ENCODE measurements at regions not wholly inside any gene's neighbourhood (a gene's known extent, or its start where the extent isn't known, plus 50 kb on each side); places are given as distances from the start of the nearest gene placed in this dataset.
"Not testable (repeated sequence)": the region's sequence is repeated elsewhere in the genome, so short reads cannot be mapped to it uniquely, and the experiment has no call there.

GRCh38 chr16:66043326-66043725 lies 323.2 kb upstream of the CDH5 start:
- DNase-seq: no peak

- no peak for DNase-seq
These were observed 324.1 kb upstream of the CDH5 start for GRCh38 chr16:66042341-66042740.

DNA sequence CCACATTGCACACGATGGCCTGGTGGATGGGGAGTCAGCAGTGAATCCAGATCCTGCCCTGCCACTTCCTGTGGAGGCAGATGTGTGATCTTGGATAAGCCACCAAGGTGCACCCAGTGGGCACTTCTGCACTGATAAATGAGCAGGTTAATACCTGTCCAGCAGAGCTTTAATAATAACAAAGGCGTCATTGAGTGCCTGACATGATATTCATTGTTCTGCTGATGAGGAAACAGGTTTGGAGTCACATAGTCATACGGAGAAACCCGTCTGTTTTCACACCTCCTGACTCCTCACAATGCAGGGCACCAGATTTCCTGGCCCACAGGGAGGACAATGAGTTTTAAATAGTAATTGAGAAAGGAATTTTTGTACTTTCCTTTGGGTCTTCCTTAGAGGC lies 324.6 kb upstream of the CDH5 start:
- DNase-seq: no peak

DNA sequence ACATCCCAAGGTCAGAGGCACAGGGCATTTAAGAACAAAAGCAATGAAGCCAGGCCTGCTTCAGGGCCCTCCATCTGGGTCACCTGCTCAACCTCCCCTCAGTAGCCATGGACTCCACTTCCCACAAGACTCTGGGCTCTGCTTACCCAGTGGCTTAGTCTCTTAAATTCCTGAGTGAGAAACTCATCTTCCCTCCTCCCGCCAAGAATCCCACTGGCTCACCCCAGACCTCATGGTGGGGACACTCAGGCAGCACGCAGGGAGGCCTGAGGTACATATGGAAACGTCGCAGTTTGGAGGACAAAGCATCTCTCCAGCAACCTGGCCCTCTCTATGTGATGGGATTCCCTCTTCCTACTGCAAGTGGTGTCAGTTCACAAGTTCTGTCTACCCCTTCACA lies 326.7 kb upstream of the CDH5 start:
- no peak for DNase-seq

DNA sequence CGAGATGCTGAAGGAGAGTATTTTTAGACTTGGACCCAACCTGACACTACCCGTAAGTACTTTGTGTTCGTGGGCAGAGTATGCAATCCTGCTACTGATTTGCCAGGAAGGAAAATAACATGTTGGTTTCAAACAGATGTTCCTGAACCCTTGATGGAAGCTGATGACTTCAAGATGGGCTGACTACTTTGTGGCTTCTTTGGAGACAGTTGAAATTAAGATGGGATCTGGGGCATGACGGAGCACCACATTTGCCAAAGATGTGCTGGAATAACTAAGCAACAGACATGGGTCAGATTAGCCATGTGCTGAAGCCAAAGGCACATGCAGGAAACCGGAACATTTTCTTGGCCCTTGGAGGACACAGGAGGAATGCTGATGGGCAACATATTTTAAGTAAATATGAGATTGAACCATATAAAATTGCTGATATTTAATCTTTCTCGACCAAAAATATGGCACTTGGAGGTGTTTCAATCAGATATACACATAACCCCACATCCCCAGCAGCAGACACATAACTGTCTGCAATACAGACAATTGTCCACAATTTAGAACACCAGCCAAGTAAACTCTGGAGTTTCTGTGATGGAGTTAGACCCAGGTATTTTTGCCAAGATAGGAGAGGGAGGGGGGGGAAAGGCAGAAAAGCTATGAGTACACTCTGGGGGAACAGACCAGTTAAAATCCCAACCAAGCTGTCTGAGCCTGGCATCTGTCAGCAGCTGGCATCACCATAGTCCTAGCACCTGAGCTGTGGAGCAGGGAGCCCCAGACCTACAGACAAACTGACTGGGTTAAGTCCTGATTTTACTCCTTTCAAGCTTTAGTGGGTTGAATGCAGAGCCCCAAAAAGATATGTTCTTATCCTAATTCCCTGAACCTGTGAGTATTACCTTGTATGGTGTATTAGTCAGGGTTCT lies 329.4 kb upstream of the CDH5 start:
- DNase-seq: no peak

- no peak for DNase-seq
These were observed 330.3 kb upstream of the CDH5 start for GRCh38 chr16:66036184-66036583.

DNA sequence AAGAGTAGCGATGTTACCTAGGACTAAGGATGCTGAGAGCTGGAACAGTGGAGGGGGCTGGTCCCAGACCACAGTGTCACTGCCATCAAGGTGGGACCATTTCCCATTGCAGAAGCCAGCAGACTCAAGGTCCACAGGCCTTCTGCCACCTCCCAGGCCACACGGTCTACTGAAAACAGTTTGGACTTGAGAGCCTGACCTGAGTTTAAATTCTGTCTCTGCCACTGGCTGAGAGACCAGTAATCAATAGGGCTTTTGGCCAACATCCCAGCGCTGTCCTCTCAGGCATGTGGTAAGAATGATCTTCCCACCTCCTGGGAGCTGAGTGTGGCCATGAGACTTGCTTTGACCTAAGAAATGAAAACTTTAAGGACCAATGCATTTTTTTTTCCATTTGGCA lies 331.4 kb upstream of the CDH5 start:
- no peak for DNase-seq

DNA sequence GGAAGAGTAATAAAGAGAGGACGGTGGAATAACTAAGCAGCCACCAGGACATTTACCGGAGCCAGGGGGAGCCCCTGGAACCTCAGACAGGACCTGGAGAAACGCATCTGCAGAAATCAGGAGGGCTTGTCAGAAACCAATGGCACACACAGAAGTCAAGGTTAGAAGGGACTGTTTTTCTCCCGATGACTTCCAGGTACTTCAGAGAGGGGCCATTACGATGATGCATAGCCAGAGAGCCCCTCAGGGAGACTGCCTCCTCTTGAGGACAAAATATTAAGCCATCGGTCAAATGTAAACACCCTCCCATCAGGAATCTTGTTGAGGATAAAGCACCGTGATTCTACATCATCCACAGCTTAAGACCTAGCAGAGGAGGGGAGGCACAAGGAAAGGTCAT lies 333.6 kb upstream of the CDH5 start:
- no peak for DNase-seq

GRCh38 chr16:66030036-66030435 lies 336.5 kb upstream of the CDH5 start:
- DNase-seq: no peak

GRCh38 chr16:66028510-66029216 lies 337.8 kb upstream of the CDH5 start:
- DNase-seq: no peak

GRCh38 chr16:66026787-66027330 lies 339.6 kb upstream of the CDH5 start:
- no peak for DNase-seq

GRCh38 chr16:66026211-66026610 lies 340.3 kb upstream of the CDH5 start:
- DNase-seq: no peak

DNA sequence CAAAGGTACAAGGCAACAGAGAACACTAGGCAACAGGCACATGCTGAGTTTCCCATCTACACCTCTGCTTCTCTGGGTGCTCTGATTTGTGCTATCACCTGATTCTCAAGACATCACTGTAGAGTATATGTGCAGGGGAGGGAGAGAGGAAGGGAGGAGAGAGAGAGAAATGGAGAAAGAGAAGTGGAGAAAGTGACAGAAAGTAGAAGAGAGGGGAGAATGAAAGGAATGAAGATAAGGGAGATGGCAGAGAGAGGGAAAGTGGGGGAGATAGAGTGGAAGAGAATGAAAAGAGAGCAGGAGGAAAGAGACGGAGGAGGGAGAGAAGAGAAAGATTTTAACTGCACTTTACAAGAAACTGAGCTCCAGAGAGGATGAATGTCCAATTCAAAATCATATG lies 340.7 kb upstream of the CDH5 start:
- DNase-seq: no peak

DNA sequence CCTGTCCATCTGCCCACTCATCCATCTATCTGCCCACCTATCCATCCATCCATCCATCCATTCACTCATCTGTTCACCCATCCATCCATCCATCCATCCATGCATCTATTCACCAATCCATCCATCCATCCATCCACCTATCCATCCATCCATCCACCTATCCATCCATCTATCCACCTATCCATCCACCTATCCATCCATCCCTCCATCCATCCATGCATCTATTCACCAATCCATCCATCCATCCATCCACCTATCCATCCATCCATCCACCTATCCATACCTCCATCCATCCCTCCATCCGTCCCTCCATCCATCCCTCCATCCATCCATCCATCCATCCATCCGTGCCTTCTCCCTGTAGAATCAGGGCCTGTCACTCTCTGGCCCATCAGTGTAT lies 341.9 kb upstream of the CDH5 start:
- DNase-seq: not testable (repeated sequence)

DNA sequence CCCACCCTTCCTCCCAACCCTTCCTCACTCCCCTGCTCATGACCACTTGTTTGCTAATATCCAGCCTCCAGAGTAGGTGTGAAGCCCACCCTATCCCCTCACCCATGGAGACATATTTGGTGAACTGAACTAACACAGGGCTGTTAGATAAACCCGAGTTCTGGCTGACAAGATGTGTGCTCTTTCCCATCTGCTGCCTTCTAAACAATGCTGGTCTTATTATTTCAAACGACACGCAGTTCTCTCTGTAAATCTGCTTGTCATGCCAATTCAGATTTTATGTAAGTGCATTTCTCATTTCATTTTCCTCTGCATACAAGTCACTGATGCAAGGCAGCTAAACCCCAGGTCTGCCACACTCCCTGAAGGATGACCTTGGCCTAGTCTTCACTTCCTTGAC lies 343.0 kb upstream of the CDH5 start:
- no peak for DNase-seq

- no peak for DNase-seq
These were observed 345.8 kb upstream of the CDH5 start for GRCh38 chr16:66020642-66021041.

- DNase-seq: no peak
These were observed 346.4 kb upstream of the CDH5 start for GRCh38 chr16:66020046-66020445.

DNA sequence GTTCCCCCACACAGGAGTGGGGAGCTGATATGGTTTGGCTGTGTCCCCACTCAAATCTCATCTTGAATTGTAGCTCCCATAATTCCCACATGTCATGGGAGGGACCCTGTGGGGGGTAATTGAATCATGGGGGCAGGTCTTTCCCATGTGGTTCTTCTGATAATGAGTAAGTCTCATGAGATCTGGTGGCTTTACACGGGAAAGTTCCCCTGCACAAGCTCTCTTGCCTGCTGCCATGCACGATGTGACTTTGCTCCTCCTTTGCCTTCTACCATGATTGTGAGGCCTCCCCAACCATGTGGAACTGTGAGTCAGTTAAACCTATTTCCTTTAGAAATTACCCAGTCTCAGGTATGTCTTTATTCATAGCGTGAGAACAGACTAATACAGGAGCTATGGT lies 347.0 kb upstream of the CDH5 start:
- DNase-seq: not testable (repeated sequence)

DNA sequence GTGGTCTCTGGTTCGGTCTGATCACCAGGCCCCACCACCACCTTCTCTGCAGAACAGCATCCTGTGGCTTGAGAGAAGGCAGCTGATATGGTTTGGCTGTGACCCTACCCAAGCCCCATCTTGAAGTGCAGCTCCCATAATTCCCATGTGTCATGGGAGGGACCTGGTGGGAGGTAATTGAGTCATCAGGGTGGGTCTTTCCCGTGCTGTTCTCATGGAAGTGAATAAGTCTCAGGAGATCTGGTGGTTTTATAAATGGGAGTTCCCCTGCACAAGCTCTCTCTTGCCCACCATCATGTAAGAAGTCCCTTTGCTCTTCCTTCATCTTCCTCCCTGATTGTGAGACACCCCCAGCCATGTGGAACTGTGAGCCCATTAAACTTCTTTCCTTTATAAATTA lies 352.3 kb upstream of the CDH5 start:
- no peak for DNase-seq

DNA sequence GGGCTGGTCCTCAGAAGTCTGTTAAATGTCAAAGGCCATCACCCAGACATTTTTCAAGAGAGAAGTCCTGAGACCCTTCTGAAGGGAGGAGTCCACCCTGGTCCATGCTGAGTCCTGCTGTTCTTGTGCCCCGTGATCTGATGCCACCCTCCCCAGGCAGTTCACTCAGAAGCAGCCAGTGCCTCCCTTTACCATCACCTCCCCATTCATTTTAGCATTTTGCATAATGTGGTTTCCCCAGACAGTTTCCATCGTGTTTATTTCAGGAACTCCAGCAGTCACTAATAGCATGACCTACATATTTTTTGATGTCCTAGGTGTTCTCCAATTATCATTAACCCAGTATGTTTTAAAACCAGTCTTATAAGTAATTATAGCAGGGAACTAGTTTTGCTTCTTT lies 353.0 kb upstream of the CDH5 start:
- no peak for DNase-seq

DNA sequence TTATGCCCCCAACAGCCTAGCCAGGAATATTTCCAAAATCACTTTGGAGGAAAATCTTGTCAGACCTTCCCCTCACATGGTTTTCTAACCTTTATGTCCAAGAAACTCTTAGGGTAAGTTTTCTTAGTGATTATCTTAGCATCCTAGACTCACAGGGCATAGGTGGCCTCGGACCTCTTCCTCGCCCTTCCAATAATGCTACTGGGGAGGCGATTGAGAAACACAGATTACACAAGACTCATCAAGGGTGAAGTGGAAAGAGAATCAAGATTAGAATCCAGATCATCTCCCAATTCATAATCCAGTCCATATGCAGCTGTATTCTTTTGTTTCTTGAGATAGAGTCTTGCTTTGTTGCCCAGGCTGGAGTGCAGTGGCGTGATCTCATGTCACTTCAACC lies 358.4 kb upstream of the CDH5 start:
- no peak for DNase-seq

GRCh38 chr16:66007717-66008116 lies 358.8 kb upstream of the CDH5 start:
- no peak for DNase-seq

- no peak for DNase-seq
These were observed 360.0 kb upstream of the CDH5 start for GRCh38 chr16:66006485-66006884.

DNA sequence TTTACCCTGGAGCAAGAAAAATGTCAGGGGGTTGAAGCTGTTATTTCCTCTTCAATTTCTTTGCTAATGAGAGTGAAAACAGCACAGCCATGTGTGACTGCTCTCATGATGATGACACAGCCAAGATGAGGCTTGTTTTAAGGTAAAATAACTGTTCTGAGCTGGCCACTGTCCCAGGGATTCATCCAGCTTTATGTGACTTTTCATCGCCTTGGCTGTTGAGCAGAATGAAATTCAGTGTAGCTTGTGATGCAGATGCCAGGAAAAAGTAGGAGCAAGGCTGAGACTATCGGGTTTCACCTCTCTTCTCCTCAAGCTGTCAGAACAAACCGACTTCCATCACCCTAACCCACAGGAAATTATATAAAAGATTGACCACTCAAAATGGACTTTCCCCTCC lies 361.8 kb upstream of the CDH5 start:
- DNase-seq: no peak
